IMR-90 (cell line): ENCODE measurements at regions not wholly inside any gene's neighbourhood (a gene's known extent, or its start where the extent isn't known, plus 50 kb on each side); places are given as distances from the start of the nearest gene placed in this dataset.

Source experiments
- ATAC-seq: fragments of 200-7000 bp; cut with Tn5 transposase; 2 replicates; pipeline ENCODE4 v1.9.1; 2020; ENCODE audit warnings: low read depth, mild to moderate bottlenecking, moderate library complexity
- BruUV-seq: library from RNA; stranded (reverse); fragments of 400-500 nt; replicated peaks from 2 replicates; lab custom pipeline; 2021; lab: Mats Ljungman, UMichigan
- CTCF ChIA-PET: fragments of 300-600 bp; formaldehyde crosslinking; extraction: SDS; loops from one replicate; lab custom pipeline; 2021; ENCODE audit warnings: antibody characterized with exemption; lab: Yijun Ruan, JAX
- POLR2A ChIA-PET: fragments of 300-600 bp; sonication (Branson Sonifier 250); formaldehyde crosslinking; loops from one replicate; lab custom pipeline; 2022; ENCODE audit warnings: antibody characterized with exemption; ENCODE audit not compliant: unreplicated experiment; lab: Charles Lee
- DNase-seq: peaks from one replicate; pipeline ENCODE4 v3.0.0; 2013
- H2AFZ ChIP-seq: replicated peaks from 2 replicates; pipeline ENCODE3; 2013; ENCODE audit warnings: low read length, mild to moderate bottlenecking; ENCODE audit not compliant: poor library complexity
- H2AK5ac ChIP-seq: 2 replicates; pipeline ENCODE4 v1.6.1; 2013; ENCODE audit warnings: low read depth, low read length, inconsistent platforms
- H2AK9ac ChIP-seq: replicated peaks from 2 replicates; pipeline ENCODE3; 2013; ENCODE audit warnings: mild to moderate bottlenecking, low read depth, low read length, moderate library complexity; ENCODE audit not compliant: poor library complexity
- H2BK120ac ChIP-seq: 2 replicates; pipeline ENCODE4 v1.6.1; 2013; ENCODE audit warnings: low read depth, low read length, inconsistent platforms
- H2BK15ac ChIP-seq: 3 replicates; pipeline ENCODE4 v1.6.1; 2013; ENCODE audit warnings: low read depth, low read length, inconsistent platforms
- H2BK20ac ChIP-seq: 2 replicates; pipeline ENCODE4 v1.6.1; 2013; ENCODE audit warnings: low read depth, mild to moderate bottlenecking, inconsistent platforms, low read length, moderate library complexity
- H2BK5ac ChIP-seq: 2 replicates; pipeline ENCODE4 v1.6.1; 2013; ENCODE audit warnings: mild to moderate bottlenecking, low read depth, low read length, inconsistent platforms; ENCODE audit not compliant: poor library complexity, severe bottlenecking
- H3K14ac ChIP-seq: replicated peaks from 2 replicates; pipeline ENCODE4 v1.6.1; 2013; ENCODE audit warnings: low read depth, low read length, inconsistent platforms
- H3K18ac ChIP-seq: 2 replicates; pipeline ENCODE4 v1.6.1; 2013; ENCODE audit warnings: low read depth, low read length, control low read depth
- H3K23ac ChIP-seq: 2 replicates; pipeline ENCODE4 v1.6.1; 2013; ENCODE audit warnings: low read depth, low read length, inconsistent platforms
- H3K27ac ChIP-seq: 2 replicates; pipeline ENCODE4 v1.5.1; 2013; ENCODE audit warnings: mild to moderate bottlenecking, control low read depth, low read length; ENCODE audit not compliant: insufficient read depth
- H3K27me3 ChIP-seq: 2 replicates; pipeline ENCODE4 v1.6.1; 2013; ENCODE audit warnings: low read length; ENCODE audit not compliant: control insufficient read depth, insufficient read depth
- H3K36me3 ChIP-seq: 2 replicates; pipeline ENCODE4 v1.6.1; 2013; ENCODE audit warnings: low read length, mixed read lengths; ENCODE audit not compliant: control insufficient read depth, insufficient read depth
- H3K4ac ChIP-seq: 2 replicates; pipeline ENCODE4 v1.6.1; 2013; ENCODE audit warnings: low read depth, low read length, inconsistent platforms
- H3K4me1 ChIP-seq: 2 replicates; pipeline ENCODE4 v1.6.1; 2013; ENCODE audit warnings: low read length, mixed read lengths; ENCODE audit not compliant: control insufficient read depth, insufficient read depth
- H3K4me2 ChIP-seq: 2 replicates; pipeline ENCODE4 v1.6.1; 2013; ENCODE audit warnings: low read depth, mild to moderate bottlenecking, control low read depth, low read length, moderate library complexity
- H3K4me3 ChIP-seq: 2 replicates; pipeline ENCODE4 v1.5.1; 2013; ENCODE audit warnings: low read depth, mild to moderate bottlenecking, control low read depth, low read length, moderate library complexity; ENCODE audit not compliant: insufficient read depth
- H3K56ac ChIP-seq: 2 replicates; pipeline ENCODE4 v1.6.1; 2013; ENCODE audit warnings: low read length, inconsistent platforms; ENCODE audit not compliant: insufficient read depth; ENCODE audit errors: extremely low read depth
- H3K79me1 ChIP-seq, 2 experiments: 2 replicates each; pipeline ENCODE4 v1.6.1; 2013; ENCODE audit warnings: low read length in 2 of 2, inconsistent platforms in 1 of 2, low read depth in 1 of 2
- H3K9ac ChIP-seq: 2 replicates; pipeline ENCODE4 v1.6.1; 2013; ENCODE audit warnings: low read depth, low read length, control low read depth
- H3K9me1 ChIP-seq: 2 replicates; pipeline ENCODE4 v1.6.1; 2013; ENCODE audit warnings: low read length, inconsistent platforms; ENCODE audit not compliant: insufficient read depth
- H3K9me3 ChIP-seq: 2 replicates; pipeline ENCODE4 v1.6.1; 2013; ENCODE audit warnings: low read length; ENCODE audit not compliant: control insufficient read depth, insufficient read depth
- H4K20me1 ChIP-seq: 2 replicates; pipeline ENCODE4 v1.6.1; 2013; ENCODE audit warnings: low read length, inconsistent platforms; ENCODE audit not compliant: insufficient read depth
- H4K5ac ChIP-seq: 2 replicates; pipeline ENCODE4 v1.6.1; 2013; ENCODE audit warnings: mild to moderate bottlenecking, low read depth, low read length, control low read depth
- H4K8ac ChIP-seq, 2 experiments: 2 replicates each; pipeline ENCODE4 v1.6.1; 2013; ENCODE audit warnings: low read depth in 2 of 2, low read length in 2 of 2, control low read depth in 1 of 2, inconsistent platforms in 1 of 2
- H4K91ac ChIP-seq: 2 replicates; pipeline ENCODE4 v1.6.1; 2013; ENCODE audit warnings: low read depth, low read length, inconsistent platforms; ENCODE audit not compliant: insufficient read depth
- CHD1 ChIP-seq: IDR thresholded peaks from 2 replicates; pipeline ENCODE4 v1.6.1; 2012; ENCODE audit warnings: low read depth, low read length, improper control_type of control experiment
- ELK1 ChIP-seq: fragments of 150-350 bp; IDR thresholded peaks from 2 replicates; pipeline ENCODE4 v1.6.1; 2016; ENCODE audit warnings: low read depth, mild to moderate bottlenecking, low read length, moderate library complexity, borderline replicate concordance
- FOS ChIP-seq: fragments of 150-350 bp; IDR thresholded peaks from 2 replicates; pipeline ENCODE4 v1.6.1; 2016; ENCODE audit warnings: low read depth, low read length
- MAFK ChIP-seq: IDR thresholded peaks from 2 replicates; pipeline ENCODE4 v1.6.1; 2012; ENCODE audit warnings: low read depth, low read length, improper control_type of control experiment
- MXI1 ChIP-seq: IDR thresholded peaks from 2 replicates; pipeline ENCODE4 v1.6.1; 2012; ENCODE audit warnings: low read depth, mild to moderate bottlenecking, low read length, moderate library complexity, borderline replicate concordance
- POLR2A ChIP-seq: IDR thresholded peaks from 2 replicates; pipeline ENCODE4 v1.6.1; 2012; ENCODE audit warnings: mild to moderate bottlenecking, low read depth, low read length
- RCOR1 ChIP-seq: IDR thresholded peaks from 2 replicates; pipeline ENCODE4 v1.6.1; 2012; ENCODE audit warnings: mild to moderate bottlenecking, low read length, improper control_type of control experiment; ENCODE audit not compliant: insufficient replicate concordance
- RFX5 ChIP-seq: IDR thresholded peaks from 2 replicates; pipeline ENCODE4 v1.8.0; 2012; ENCODE audit warnings: low read depth, mild to moderate bottlenecking, low read length, moderate library complexity
- USF2 ChIP-seq: fragments of 150-350 bp; IDR thresholded peaks from 2 replicates; pipeline ENCODE4 v1.6.1; 2017; ENCODE audit warnings: mild to moderate bottlenecking, antibody characterized with exemption, low read length, low read depth
- WGBS, 2 experiments: methylation state at CpG; one replicate each; pipeline versions ENCODE4 v1.1.5 to v1.1.7; 2013; ENCODE audit warnings: missing lambda C conversion rate in 2 of 2; ENCODE audit not compliant: insufficient read length in 1 of 2; ENCODE audit errors: extremely low coverage in 2 of 2; 5-methylcytosine and 5-hydroxymethylcytosine counted together
- dilution Hi-C: fragments of 300-500 bp; cut with HindIII; formaldehyde crosslinking; loops from one replicate; pipeline ENCODE4 v1.14.3; 2018; ENCODE audit warnings: low sequenced_read_pairs; ENCODE audit not compliant: unreplicated experiment
- in situ Hi-C: fragments of 300-500 bp; cut with MboI; formaldehyde crosslinking; loops from 3 replicates; pipeline ENCODE4 v1.14.3; 2019; ENCODE audit warnings: low sequenced_read_pairs, inconsistent platforms, mixed read lengths
- intact Hi-C: fragments of 100-400 bp; cut with micrococcal nuclease; formaldehyde crosslinking; loops from 2 replicates; pipeline ENCODE4 v1.10.0; 2022

GRCh38 chr3:95407709-95408463, 1345.0 kb downstream of the NSUN3 start:
- Histone ChIP-seq H3K27ac (no peak overlapping the region), H2AK5ac (no peak overlapping the region), H3K27me3 (no peaks in the 10 kb centered on the region), H3K79me1 (no peaks in the 10 kb centered on the region), H2BK20ac (no peak overlapping the region), H3K23ac (no peak overlapping the region), H4K5ac (no peak overlapping the region), H2BK120ac (no peak overlapping the region), H3K9me3 (peaks cover 4% of the 10 kb centered on the region; the same call in 1 of the 2 replicates), H2BK15ac (no peak overlapping the region), H3K18ac (no peak overlapping the region), H3K4me1 (no peaks in the 10 kb centered on the region), H3K9me1 (no peaks in the 10 kb centered on the region), H3K4ac (no peak overlapping the region), H3K4me3 (no peak overlapping the region), H4K20me1 (no peaks in the 10 kb centered on the region), H3K36me3 (no peaks in the 10 kb centered on the region), H2AK9ac (no peak overlapping the region), H3K9ac (no peak overlapping the region), H3K4me2 (no peak overlapping the region), H2AFZ (no peak overlapping the region), H4K91ac (no peak overlapping the region), H4K8ac (no peak overlapping the region), H2BK5ac (no peak overlapping the region), H3K56ac (no peak overlapping the region), H3K14ac (no peak overlapping the region)
- TF ChIP-seq MAFK (no peak), RFX5 (no peak), POLR2A (no peak), CHD1 (no peak), ELK1 (no peak), USF2 (no peak), MXI1 (no peak), RCOR1 (no peak), FOS (no peak)
- no CpG with 5 or more reads among the region's 4 CpGs for WGBS, 2 experiments
- dilution Hi-C loops, result no loop called here
- ATAC-seq (no peak), DNase-seq (no peak)
- intact Hi-C loops, result no loop called here
- BruUV-seq, result no TSS peak
- ChIA-PET POLR2A (no interaction called here), CTCF (no interaction called here)
- in situ Hi-C loops, result no loop called here
